ENCODE measurements at regions not wholly inside any gene's neighbourhood (a gene's known extent, or its start where the extent isn't known, plus 50 kb on each side); places are given as distances from the start of the nearest gene placed in this dataset.
"Not testable (repeated sequence)": the region's sequence is repeated elsewhere in the genome, so short reads cannot be mapped to it uniquely, and the experiment has no call there.

DNA sequence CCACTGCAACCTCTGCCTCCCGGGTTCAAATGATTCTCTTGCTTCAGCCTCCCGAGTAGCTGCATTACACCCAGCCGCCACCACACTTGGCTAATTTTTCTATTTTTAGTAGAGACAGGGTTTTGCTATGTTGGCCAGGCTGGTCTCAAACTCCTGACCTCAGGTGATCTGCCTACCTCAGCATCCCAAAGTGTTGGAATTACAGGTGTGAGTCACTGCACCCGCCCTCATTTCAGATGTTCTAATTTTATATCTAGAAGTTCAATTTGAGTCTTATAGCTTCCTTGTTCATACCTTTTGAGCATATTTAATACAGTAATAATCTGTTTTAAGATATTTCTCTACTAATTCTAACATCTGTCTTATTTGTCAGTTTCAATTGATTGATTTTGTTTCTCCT lies 159.1 kb downstream of the CYB561 start:
- TF ChIP-seq, protein P1, sequence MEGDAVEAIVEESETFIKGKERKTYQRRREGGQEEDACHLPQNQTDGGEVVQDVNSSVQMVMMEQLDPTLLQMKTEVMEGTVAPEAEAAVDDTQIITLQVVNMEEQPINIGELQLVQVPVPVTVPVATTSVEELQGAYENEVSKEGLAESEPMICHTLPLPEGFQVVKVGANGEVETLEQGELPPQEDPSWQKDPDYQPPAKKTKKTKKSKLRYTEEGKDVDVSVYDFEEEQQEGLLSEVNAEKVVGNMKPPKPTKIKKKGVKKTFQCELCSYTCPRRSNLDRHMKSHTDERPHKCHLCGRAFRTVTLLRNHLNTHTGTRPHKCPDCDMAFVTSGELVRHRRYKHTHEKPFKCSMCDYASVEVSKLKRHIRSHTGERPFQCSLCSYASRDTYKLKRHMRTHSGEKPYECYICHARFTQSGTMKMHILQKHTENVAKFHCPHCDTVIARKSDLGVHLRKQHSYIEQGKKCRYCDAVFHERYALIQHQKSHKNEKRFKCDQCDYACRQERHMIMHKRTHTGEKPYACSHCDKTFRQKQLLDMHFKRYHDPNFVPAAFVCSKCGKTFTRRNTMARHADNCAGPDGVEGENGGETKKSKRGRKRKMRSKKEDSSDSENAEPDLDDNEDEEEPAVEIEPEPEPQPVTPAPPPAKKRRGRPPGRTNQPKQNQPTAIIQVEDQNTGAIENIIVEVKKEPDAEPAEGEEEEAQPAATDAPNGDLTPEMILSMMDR (IDR thresholded peaks at IDR 0.05), result not testable (repeated sequence)
- not testable (repeated sequence) for TF ChIP-seq POLR2A (IDR thresholded peaks at IDR 0.05)

Data from uterus (tissue), 2 donors.